Iris pigment epithelial cell (primary cell): ENCODE measurements at regions not wholly inside any gene's neighbourhood (a gene's known extent, or its start where the extent isn't known, plus 50 kb on each side); places are given as distances from the start of the nearest gene placed in this dataset.

Source experiments
- DNase-seq: peaks from one replicate; pipeline ENCODE4 v3.0.0-alpha.2; 2011; ENCODE audit warnings: low read depth

DNA sequence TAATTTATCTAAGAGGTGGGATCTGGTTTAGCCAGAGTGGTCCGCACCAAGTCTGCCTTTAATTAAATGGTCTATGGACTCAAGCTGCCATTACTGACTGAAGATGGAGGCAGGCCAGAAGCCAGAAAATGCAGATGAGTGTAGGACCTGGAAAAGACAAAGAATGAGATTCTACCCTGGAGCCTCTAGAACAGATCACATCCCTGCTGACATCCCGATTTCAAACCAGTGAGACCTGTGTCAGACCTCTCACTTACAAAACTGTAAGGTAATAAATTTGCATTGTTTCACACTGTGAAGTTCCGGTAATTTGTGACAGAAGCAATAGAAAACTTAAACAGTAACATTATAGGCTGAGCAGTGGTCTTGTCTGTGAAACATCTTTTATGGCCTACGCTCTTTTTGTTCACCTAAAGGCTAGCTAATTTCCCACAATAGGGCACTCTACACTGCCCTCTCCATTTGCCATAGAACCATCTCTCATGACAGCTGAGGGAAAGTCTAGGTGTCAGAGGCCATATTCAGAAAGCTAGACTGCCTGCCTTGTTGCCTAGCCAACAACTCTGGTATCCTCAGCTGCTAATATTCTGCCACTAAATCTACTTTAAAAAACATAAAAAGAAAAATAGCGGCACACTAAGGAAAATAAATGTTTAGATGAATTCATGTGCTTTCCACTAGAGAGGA, 1396.2 kb upstream of the PIK3C3 start:
- DNase-seq = no peak

- DNase-seq = peak; percentile 65
These were observed 1399.1 kb upstream of the PIK3C3 start for GRCh38 chr18:40555914-40556313.

DNA sequence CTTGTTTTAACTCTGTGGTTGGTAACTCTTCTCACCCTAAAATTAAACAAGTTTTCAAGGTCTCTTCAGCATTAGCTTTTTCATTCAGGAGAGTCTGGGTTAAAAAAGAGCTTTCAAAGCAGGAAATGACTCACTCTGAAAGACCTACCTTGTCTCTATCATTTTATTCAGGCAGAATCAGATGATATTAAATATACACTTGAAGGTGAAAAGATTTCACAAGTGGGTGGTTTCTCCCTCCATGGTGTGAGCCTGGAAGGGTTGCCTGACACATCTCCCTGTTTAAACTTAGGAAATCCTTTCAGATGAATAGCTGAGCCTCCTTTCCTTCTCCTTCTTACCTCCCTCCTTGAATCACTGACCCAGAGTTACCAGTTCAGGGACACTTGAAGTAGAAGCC, 1402.0 kb upstream of the PIK3C3 start:
- DNase-seq = peak; percentile 25

- no peak for DNase-seq
These were observed 1408.2 kb upstream of the PIK3C3 start for GRCh38 chr18:40546875-40547274.

DNA sequence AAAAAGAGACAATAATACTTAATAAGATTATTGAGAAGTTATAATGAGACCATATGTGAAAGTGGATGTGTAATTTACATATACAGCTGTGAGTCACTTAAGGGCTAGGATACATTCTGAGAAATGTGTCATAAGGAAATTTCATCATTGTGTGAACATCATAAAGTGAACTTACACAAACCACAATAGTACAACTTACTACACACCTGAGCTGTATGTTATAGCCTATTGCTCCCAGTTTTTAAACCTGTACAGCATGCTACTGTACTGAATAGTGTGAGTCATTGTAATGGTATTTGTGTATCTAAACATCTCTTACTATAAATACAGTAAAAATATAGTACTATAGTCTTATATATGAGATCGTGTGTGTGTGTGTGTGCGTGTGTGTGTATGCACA, 1420.3 kb upstream of the PIK3C3 start:
- DNase-seq = peak; percentile 70

DNA sequence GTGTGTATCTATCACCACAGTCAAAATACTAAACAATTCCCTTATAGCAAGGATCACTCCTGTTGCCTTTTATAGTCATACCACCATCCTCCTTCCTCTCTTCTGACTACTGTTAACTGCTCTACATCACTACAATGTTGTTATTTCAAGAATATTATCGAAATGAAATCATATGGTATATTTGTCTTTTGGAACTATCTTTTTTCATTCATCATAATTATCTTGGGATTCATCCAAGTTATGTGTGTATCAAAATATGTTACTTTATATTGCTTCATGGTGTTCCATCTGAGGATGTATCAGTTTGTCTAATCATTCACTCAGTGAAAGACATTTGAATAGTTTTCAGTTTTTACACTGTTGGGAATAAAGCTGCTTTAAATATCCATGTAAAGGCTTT, 1423.0 kb upstream of the PIK3C3 start:
- DNase-seq = peak; percentile 33

GRCh38 chr18:40531051-40531450, 1424.0 kb upstream of the PIK3C3 start:
- DNase-seq = peak; percentile 57

- DNase-seq = peak; percentile 37
These were observed 1425.6 kb upstream of the PIK3C3 start for GRCh38 chr18:40529478-40529877.

- peak; percentile 86 for DNase-seq
These were observed 1430.2 kb upstream of the PIK3C3 start for GRCh38 chr18:40524881-40525280.

DNA sequence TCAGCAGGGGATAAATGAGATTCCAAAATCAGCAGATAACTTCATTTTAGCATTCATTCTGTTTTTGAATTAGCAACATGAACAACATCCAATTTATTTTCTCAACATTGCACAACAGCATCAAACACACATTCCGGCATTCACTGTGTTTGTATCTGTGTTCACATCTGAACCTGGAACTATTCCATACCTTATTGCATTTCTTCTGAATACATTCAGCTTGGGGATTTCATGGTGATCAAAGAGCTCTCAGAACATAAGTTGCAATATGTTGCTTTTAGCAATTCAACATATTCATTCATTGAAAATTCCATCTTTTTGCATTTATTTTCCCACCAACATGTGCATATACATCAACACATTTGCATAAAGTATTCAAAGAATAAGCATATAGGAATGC, 1431.7 kb upstream of the PIK3C3 start:
- DNase-seq = peak; percentile 20

GRCh38 chr18:40501026-40501425, 1454.0 kb upstream of the PIK3C3 start:
- no peak for DNase-seq

DNA sequence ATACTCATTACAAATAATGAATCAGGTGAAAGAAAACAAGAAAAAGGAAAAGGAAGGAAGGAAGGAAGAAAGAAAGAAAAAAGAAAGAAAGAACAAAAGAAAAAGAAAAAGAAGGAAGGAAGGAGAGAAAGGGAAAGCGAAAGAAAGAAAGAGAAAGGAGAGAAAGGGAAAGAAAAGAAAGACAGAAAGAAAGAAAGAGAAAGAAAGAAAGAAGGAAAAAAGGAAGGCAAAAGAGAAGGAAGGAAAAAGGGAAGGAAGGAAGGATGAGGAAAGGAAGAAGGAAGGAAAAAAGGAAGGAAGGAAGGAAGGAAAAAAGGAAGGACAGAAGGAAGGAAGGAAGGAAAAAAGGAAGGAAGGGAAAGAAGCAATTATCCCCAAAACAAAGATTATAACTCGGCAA, 1460.4 kb upstream of the PIK3C3 start:
- DNase-seq = no peak

DNA sequence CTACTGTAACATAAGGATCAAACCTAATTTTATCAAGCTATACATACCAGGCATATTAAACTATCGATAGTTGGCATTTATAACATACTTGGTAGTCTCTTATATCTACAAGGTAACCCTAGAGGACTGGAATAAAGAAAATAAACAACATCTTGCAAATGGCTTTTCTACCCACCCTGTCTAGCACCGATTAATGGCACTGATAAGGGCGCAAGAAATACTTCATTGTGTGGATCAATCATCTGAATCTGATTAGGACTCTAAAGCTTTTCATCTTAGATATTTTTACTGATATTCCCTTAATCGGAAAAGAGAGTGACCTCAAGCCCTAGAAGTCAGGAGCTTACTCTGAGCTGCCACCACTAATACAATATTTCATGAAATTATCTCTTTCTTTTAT, 1461.7 kb upstream of the PIK3C3 start:
- no peak for DNase-seq

DNA sequence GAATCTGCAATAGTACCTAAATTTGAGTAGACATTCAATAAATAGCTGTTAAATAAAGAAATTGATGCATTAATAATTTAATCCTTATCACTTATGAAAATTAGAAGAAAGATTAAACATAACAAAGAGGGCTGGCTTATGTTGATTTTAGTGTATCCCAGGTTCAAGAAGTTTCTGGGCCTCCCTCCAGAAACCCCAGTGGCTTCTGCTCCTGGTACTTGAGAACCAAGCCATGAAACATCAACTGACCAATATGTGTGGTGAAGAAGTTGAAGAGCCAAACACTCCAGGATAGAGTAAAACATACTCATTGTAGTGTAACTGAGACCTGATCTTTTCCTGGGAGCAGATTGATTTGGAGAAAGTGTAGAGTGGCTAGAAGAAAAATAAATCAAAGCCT, 1465.7 kb upstream of the PIK3C3 start:
- DNase-seq = no peak

DNA sequence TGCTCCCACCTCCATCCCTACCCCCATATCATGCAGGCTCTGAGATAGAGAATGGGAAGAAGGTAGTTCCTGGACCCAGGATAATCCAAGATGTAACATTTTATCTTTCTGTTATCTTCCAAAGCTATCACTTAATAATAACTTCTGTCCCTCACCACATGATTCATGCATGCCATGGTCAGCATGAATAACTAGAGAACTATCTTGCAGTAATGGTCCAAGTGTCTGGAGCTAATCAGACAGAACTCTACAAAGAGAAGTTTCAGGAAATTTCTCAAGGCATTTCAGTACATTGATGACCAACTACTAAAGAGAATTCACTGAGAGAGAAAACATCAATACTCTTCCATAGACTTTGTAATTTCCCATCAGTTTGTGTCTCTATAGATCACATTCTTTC, 1469.7 kb upstream of the PIK3C3 start:
- DNase-seq = peak; percentile 88

DNA sequence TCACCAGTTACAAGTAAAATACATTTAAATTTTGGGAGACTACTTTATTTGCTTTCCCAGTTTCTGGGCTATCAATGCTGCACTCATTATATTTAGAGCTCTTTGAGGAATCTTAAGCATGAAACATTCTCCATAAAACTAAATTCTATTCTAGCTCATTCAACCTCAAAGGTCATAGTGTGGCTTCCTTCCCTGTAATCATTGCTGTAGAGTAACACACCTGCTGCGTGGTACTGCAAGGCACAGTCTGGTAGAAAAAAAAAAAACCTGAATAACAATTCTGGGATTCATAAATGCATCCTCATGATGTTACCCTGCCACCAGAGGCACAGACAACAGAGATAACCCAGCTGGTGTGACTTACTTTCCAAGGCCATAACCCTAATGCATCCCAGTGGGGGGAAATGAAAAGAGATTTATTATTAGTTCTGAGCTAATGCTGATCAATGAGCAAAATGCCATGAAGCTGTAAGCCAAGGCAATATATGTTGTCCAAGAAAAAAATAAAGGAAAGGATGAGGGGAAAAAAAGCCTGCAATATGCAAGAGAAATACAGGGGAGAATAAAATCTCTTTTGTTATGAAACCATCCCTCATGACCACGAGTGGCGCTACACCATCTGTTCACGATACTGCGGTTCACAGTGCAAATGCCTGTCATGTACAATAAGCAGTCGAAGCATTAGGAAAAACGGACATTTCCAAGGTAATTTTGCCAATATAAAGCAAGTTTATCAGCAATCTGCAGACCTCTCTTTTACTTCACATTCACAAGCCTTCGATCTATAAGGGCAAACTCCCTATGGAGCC, 1481.6 kb upstream of the PIK3C3 start:
- DNase-seq = peak; percentile 40

DNA sequence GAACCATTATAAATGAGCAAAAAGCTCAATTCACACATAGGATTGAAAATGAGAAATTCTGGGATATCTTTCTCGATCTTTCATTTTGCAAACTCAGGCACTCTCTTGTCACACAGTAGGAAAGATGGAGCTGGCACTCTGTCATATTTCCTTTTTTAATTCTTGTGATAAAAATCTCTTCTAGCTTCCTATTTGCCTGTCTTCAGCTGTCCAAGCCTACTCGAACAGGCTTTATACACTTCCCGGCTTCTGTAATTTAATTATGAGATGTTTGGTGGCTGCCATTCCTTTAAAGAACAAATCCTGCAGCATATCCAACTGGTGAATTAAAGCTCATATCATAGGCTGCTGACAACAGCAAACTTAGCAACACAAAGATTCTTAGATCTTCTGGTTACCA, 1484.3 kb upstream of the PIK3C3 start:
- DNase-seq = no peak

DNA sequence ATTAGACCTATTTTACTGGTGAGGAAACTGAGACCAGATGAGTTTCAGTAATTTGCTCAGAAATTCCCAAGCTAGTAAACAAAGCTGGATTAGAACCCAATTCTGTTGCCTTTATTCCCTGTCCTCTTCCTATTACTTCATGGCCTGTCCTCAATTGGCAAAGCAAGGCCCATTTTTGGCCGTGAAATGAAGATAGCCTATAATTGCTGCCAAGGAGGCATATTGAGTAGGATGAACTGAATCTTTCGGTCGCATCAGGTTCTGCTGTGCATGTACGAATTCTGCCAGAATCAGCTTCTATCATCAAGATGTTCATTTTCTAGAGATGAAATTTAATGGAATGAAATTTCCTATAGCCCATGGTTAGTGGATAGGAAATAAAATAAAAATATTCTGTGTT, 1485.2 kb upstream of the PIK3C3 start:
- DNase-seq = no peak

- no peak for DNase-seq
These were observed 1485.7 kb upstream of the PIK3C3 start for GRCh38 chr18:40469316-40469715.

GRCh38 chr18:40464032-40464431, 1491.0 kb upstream of the PIK3C3 start:
- no peak for DNase-seq

GRCh38 chr18:40453903-40454302, 1501.1 kb upstream of the PIK3C3 start:
- no peak for DNase-seq

DNA sequence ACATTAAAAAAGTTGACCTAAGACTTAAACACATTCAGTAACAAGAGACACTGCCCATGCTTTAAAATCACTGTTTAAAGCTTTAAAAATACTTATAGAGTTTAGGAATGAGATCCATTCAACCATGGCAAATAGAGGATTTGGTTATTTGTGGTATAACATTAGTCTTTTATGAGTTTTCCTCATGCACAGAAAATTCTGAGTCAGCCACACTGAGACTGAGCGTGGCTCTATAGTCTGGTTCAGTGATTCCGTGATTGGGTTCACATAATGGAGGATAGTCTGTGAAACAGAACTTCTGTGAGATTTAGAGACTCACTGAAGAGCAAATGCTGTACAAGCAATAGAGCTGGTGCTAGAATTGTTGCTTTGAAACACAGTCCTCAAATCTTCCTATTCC, 1502.4 kb upstream of the PIK3C3 start:
- no peak for DNase-seq

DNA sequence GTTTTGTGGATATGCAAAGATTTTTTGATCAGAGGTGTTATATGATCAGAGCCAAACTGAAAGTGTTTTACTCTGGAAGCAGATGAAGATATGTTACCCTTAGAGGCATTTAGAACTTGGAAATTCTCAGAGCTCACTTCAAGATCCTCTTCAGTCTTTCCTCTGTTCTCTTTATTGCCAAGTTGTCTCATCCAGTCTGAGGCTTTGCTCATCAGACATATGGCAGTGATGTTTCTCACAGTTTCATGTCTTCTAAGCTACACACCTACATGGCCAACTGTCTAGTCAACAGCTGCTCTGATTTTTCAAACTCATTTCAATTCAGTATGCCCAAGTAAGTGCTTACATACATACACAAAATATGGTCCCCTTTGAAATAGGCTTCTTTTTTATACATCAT, 1504.3 kb upstream of the PIK3C3 start:
- no peak for DNase-seq

GRCh38 chr18:40447820-40448219, 1507.2 kb upstream of the PIK3C3 start:
- no peak for DNase-seq
